ENCODE measurements at regions not wholly inside any gene's neighbourhood (a gene's known extent, or its start where the extent isn't known, plus 50 kb on each side); places are given as distances from the start of the nearest gene placed in this dataset.

GRCh38 chr16:51591480-51591879, 440.4 kb upstream of the SALL1 start:
- TF ChIP-seq POLR2AphosphoS5 (IDR thresholded peaks at IDR 0.05; ENCODE audit: low read depth, low read length), result no peak
- no peak for TF ChIP-seq POLR2A (IDR thresholded peaks at IDR 0.05; ENCODE audit: low read depth, low read length)

Measured in GM12892 (cell line).